Testis (tissue), 2 donors: ENCODE measurements at regions not wholly inside any gene's neighbourhood (a gene's known extent, or its start where the extent isn't known, plus 50 kb on each side); places are given as distances from the start of the nearest gene placed in this dataset.
"Not testable (repeated sequence)": the region's sequence is repeated elsewhere in the genome, so short reads cannot be mapped to it uniquely, and the experiment has no call there.

Experiments used
- POLR2A ChIP-seq: fragments of 450-650 bp; IDR thresholded peaks from one replicate; pipeline ENCODE4 v1.6.1; 2017; ENCODE audit warnings: antibody characterized with exemption, mild to moderate bottlenecking, moderate library complexity
- TF ChIP-seq, protein P1 (sequence below), 3 experiments: fragments of 450-650 bp in 2 of 3; fragments of 200-600 bp in 1 of 3; sonication (generic) in 1 of 3; IDR thresholded peaks; one replicate each; pipeline ENCODE4 v1.5.1; 2016 to 2019; ENCODE audit warnings: antibody characterized with exemption in 3 of 3, mild to moderate bottlenecking in 2 of 3, moderate library complexity in 1 of 3

DNA sequence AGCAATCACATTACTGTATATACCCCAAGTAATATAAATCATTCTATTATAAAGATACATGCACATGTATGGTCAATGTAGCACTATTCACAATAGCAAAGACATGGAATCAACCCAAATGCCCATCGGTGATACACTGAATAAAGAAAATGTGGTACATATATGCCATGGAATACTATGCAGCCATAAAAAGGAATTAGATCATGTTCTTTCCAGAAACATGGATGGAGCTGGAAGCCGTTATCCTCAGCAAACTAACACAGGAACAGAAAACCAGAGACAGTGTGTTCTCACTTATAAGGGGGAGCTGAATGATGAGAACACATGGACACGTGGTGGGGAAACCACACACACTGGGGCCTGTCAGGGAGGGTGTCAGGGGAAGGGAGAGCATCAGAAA, 1180.9 kb downstream of the REEP3 start:
- TF ChIP-seq, protein P1, sequence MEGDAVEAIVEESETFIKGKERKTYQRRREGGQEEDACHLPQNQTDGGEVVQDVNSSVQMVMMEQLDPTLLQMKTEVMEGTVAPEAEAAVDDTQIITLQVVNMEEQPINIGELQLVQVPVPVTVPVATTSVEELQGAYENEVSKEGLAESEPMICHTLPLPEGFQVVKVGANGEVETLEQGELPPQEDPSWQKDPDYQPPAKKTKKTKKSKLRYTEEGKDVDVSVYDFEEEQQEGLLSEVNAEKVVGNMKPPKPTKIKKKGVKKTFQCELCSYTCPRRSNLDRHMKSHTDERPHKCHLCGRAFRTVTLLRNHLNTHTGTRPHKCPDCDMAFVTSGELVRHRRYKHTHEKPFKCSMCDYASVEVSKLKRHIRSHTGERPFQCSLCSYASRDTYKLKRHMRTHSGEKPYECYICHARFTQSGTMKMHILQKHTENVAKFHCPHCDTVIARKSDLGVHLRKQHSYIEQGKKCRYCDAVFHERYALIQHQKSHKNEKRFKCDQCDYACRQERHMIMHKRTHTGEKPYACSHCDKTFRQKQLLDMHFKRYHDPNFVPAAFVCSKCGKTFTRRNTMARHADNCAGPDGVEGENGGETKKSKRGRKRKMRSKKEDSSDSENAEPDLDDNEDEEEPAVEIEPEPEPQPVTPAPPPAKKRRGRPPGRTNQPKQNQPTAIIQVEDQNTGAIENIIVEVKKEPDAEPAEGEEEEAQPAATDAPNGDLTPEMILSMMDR (IDR thresholded peaks at IDR 0.05), result not testable (repeated sequence)
- not testable (repeated sequence) for TF ChIP-seq POLR2A
